ENCODE measurements at regions not wholly inside any gene's neighbourhood (a gene's known extent, or its start where the extent isn't known, plus 50 kb on each side); places are given as distances from the start of the nearest gene placed in this dataset.

DNA sequence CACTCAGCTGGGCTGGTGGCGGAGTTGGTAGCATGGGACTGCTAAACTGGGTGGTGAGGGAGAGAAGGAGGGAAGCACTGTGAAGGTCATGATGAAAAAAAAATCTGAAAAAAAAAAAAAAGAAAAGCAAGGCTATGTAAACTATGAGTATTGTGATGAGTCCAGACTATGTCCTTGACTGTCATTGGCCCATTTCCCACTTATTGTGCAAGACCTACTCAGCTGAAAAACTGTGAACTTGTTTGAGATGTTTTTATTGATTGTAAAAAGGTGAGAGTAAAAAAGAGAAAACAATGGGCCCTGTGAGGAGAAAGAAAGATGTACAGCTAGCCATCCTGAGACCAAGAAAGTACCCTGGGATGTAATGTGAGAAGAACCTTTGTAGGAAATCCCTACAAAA, 798.4 kb upstream of the TENM4 start:
- Histone ChIP-seq H3K9me1 (ENCODE audit: insufficient read depth, low read length) (no peaks in the 10 kb centered on the region), H3K18ac (ENCODE audit: low read depth, low read length) (no peak overlapping the region), H3K4me3 (ENCODE audit: insufficient read depth, low read depth, low read length) (no peak overlapping the region), H3K79me1 (ENCODE audit: low read depth in 1 of 2, low read length in 2 of 2) (no peaks in the 10 kb centered on the region), H2BK120ac (ENCODE audit: low read depth, low read length) (no peak overlapping the region), H4K20me1 (ENCODE audit: insufficient read depth, low read length) (no peaks in the 10 kb centered on the region), H2AK9ac (replicated peaks; ENCODE audit: low read depth, low read length, poor library complexity) (no peak overlapping the region), H3K23ac (ENCODE audit: low read depth, low read length) (no peak overlapping the region), H2AFZ (replicated peaks; ENCODE audit: low read length, poor library complexity) (no peak overlapping the region), H3K9ac (ENCODE audit: low read depth, low read length) (no peak overlapping the region), H3K9me3 (ENCODE audit: control insufficient read depth, insufficient read depth, low read length) (no peaks in the 10 kb centered on the region), H2BK15ac (ENCODE audit: low read depth, low read length) (no peak overlapping the region), H3K4me1 (ENCODE audit: control insufficient read depth, insufficient read depth, low read length) (no peaks in the 10 kb centered on the region), H4K91ac (ENCODE audit: insufficient read depth, low read depth, low read length) (no peak overlapping the region), H3K14ac (replicated peaks; ENCODE audit: low read depth, low read length) (no peak overlapping the region), H3K36me3 (ENCODE audit: control insufficient read depth, insufficient read depth, low read length) (no peaks in the 10 kb centered on the region), H2BK20ac (ENCODE audit: low read depth, low read length) (no peak overlapping the region), H3K27ac (ENCODE audit: insufficient read depth, low read length) (no peak overlapping the region), H3K56ac (ENCODE audit: extremely low read depth, insufficient read depth, low read length) (no peak overlapping the region), H3K4me2 (ENCODE audit: low read depth, low read length) (no peak overlapping the region), H4K5ac (ENCODE audit: low read depth, low read length) (no peak overlapping the region), H2BK5ac (ENCODE audit: low read depth, low read length, poor library complexity, severe bottlenecking) (no peak overlapping the region), H2AK5ac (ENCODE audit: low read depth, low read length) (no peak overlapping the region), H4K8ac (ENCODE audit: low read depth in 2 of 2, low read length in 2 of 2) (no peak overlapping the region), H3K4ac (ENCODE audit: low read depth, low read length) (no peak overlapping the region), H3K27me3 (ENCODE audit: control insufficient read depth, insufficient read depth, low read length) (no peaks in the 10 kb centered on the region)
- ChIA-PET POLR2A (ENCODE audit: unreplicated experiment) (no interaction called here), CTCF (no interaction called here)
- WGBS, 2 experiments (ENCODE audit: extremely low coverage in 2 of 2, insufficient read length in 1 of 2), result 80% methylated on average over 1 of the region's 1 CpG; no CpG with 5 or more reads in 1 of the 2 experiments
- DNase-seq (no peak), ATAC-seq (ENCODE audit: low read depth) (no peak)
- no TSS peak for BruUV-seq (replicated peaks)
- intact Hi-C loops (cut with micrococcal nuclease), result no loop called here
- TF ChIP-seq RAD21 (IDR thresholded peaks at IDR 0.05; ENCODE audit: low read length), result no peak
- peak; percentile 45 for TF ChIP-seq CEBPB (IDR thresholded peaks at IDR 0.05; ENCODE audit: low read depth, low read length)
- dilution Hi-C loops (cut with HindIII; ENCODE audit: low sequenced_read_pairs, unreplicated experiment), result no loop called here
- in situ Hi-C loops (cut with MboI; ENCODE audit: low sequenced_read_pairs), result no loop called here
